Ishikawa (cell line): ENCODE measurements at regions not wholly inside any gene's neighbourhood (a gene's known extent, or its start where the extent isn't known, plus 50 kb on each side); places are given as distances from the start of the nearest gene placed in this dataset.

ENCODE experiments used
- CEBPB ChIP-seq: IDR thresholded peaks from 2 replicates; pipeline ENCODE4 v1.6.1; 2012
- CREB1 ChIP-seq: IDR thresholded peaks from 2 replicates; pipeline ENCODE4 v1.6.1; 2012; ENCODE audit warnings: low read depth
- EGR1 ChIP-seq: IDR thresholded peaks from 2 replicates; pipeline ENCODE4 v1.6.1; 2012
- EP300 ChIP-seq: IDR thresholded peaks from 2 replicates; pipeline ENCODE4 v1.6.1; 2012; ENCODE audit warnings: borderline replicate concordance
- FOXM1 ChIP-seq: IDR thresholded peaks from 2 replicates; pipeline ENCODE4 v1.6.1; 2012; ENCODE audit warnings: low read depth, borderline replicate concordance
- NFIC ChIP-seq: IDR thresholded peaks from 2 replicates; pipeline ENCODE4 v1.6.1; 2012
- RAD21 ChIP-seq: IDR thresholded peaks from 2 replicates; pipeline ENCODE4 v1.6.1; 2012; ENCODE audit warnings: low read depth
- TAF1 ChIP-seq: IDR thresholded peaks from 2 replicates; pipeline ENCODE4 v1.6.1; 2012; ENCODE audit warnings: low read depth, mild to moderate bottlenecking
- TCF12 ChIP-seq: IDR thresholded peaks from 2 replicates; pipeline ENCODE4 v1.6.1; 2012; ENCODE audit warnings: low read depth
- TEAD4 ChIP-seq: IDR thresholded peaks from 2 replicates; pipeline ENCODE4 v1.6.1; 2012
- YY1 ChIP-seq: IDR thresholded peaks from 2 replicates; pipeline ENCODE4 v1.6.1; 2012; ENCODE audit warnings: low read depth
- ZBTB7A ChIP-seq: IDR thresholded peaks from 2 replicates; pipeline ENCODE4 v1.6.1; 2012; ENCODE audit warnings: low read depth
- TF ChIP-seq, protein P1 (sequence below): IDR thresholded peaks from 2 replicates; pipeline ENCODE4 v1.6.1; 2012
- TF ChIP-seq, protein P2 (sequence below): IDR thresholded peaks from 2 replicates; pipeline ENCODE4 v1.6.1; 2012; ENCODE audit warnings: low read depth, mild to moderate bottlenecking
- TF ChIP-seq, protein P3 (sequence below): IDR thresholded peaks from 2 replicates; pipeline ENCODE4 v1.6.1; 2012

GRCh38 chr5:51230336-51230735 is 152.9 kb upstream of the ISL1 start:
- TF ChIP-seq FOXM1 (no peak), RAD21 (no peak), NFIC (no peak), TCF12 (no peak), EP300 (no peak), CEBPB (no peak), EGR1 (no peak), TEAD4 (no peak), ZBTB7A (no peak), CREB1 (no peak), TAF1 (no peak), YY1 (no peak)
- TF ChIP-seq, protein P1, sequence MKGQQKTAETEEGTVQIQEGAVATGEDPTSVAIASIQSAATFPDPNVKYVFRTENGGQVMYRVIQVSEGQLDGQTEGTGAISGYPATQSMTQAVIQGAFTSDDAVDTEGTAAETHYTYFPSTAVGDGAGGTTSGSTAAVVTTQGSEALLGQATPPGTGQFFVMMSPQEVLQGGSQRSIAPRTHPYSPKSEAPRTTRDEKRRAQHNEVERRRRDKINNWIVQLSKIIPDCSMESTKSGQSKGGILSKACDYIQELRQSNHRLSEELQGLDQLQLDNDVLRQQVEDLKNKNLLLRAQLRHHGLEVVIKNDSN: no peak
- TF ChIP-seq, protein P2, sequence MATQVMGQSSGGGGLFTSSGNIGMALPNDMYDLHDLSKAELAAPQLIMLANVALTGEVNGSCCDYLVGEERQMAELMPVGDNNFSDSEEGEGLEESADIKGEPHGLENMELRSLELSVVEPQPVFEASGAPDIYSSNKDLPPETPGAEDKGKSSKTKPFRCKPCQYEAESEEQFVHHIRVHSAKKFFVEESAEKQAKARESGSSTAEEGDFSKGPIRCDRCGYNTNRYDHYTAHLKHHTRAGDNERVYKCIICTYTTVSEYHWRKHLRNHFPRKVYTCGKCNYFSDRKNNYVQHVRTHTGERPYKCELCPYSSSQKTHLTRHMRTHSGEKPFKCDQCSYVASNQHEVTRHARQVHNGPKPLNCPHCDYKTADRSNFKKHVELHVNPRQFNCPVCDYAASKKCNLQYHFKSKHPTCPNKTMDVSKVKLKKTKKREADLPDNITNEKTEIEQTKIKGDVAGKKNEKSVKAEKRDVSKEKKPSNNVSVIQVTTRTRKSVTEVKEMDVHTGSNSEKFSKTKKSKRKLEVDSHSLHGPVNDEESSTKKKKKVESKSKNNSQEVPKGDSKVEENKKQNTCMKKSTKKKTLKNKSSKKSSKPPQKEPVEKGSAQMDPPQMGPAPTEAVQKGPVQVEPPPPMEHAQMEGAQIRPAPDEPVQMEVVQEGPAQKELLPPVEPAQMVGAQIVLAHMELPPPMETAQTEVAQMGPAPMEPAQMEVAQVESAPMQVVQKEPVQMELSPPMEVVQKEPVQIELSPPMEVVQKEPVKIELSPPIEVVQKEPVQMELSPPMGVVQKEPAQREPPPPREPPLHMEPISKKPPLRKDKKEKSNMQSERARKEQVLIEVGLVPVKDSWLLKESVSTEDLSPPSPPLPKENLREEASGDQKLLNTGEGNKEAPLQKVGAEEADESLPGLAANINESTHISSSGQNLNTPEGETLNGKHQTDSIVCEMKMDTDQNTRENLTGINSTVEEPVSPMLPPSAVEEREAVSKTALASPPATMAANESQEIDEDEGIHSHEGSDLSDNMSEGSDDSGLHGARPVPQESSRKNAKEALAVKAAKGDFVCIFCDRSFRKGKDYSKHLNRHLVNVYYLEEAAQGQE: no peak
- TF ChIP-seq, protein P3, sequence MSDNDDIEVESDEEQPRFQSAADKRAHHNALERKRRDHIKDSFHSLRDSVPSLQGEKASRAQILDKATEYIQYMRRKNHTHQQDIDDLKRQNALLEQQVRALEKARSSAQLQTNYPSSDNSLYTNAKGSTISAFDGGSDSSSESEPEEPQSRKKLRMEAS: no peak

GRCh38 chr5:51242456-51242855 is 140.8 kb upstream of the ISL1 start:
- no peak for TF ChIP-seq FOXM1
- no peak for TF ChIP-seq NFIC
- no peak for TF ChIP-seq EGR1
- no peak for TF ChIP-seq TEAD4
- no peak for TF ChIP-seq TAF1
- TF ChIP-seq ZBTB7A: no peak
- TF ChIP-seq CEBPB: no peak
- no peak for TF ChIP-seq EP300
- TF ChIP-seq YY1: no peak
- TF ChIP-seq TCF12: no peak
- TF ChIP-seq, protein P2: no peak

DNA sequence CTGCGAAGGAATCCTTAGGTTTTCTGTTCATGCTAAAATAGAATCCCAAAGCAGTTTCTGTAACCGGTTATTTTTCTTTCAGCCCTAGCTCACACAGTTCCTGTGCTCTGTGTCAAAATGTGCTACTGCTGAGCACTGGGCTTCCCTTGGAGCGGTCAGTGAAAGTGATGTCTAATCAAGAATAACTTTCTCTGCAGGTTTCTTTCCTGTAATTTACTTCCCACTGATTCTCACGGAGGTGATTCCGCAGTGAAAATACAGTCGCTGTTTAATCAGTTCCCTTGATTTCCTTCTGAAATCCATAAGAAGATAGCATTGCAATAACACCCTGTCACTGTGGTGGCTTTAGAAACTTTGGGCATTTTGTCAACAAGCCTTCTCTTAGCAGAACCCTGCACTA is 112.0 kb upstream of the ISL1 start:
- no peak for TF ChIP-seq EP300
- TF ChIP-seq CEBPB: no peak
- TF ChIP-seq, protein P3: no peak
- TF ChIP-seq, protein P2: no peak
- no peak for TF ChIP-seq ZBTB7A
- no peak for TF ChIP-seq TEAD4
- TF ChIP-seq CREB1: no peak
- TF ChIP-seq FOXM1: no peak
- no peak for TF ChIP-seq RAD21
- no peak for TF ChIP-seq EGR1
- TF ChIP-seq NFIC: no peak
- TF ChIP-seq, protein P1: no peak
- no peak for TF ChIP-seq TCF12
- no peak for TF ChIP-seq TAF1

- TF ChIP-seq TCF12 (peak; percentile 67), EP300 (peak; percentile 68; the same call in 1 of the 2 replicates), FOXM1 (0 out of 2 replicates have a peak, but pooled peaks have one; percentile 49), NFIC (peak; percentile 40; the same call in 1 of the 2 replicates), TAF1 (no peak), ZBTB7A (no peak), TEAD4 (peak; percentile 80), EGR1 (no peak), CEBPB (no peak), CREB1 (no peak), RAD21 (peak; percentile 2; the same call in 1 of the 2 replicates), YY1 (no peak)
- TF ChIP-seq, protein P3: peak; percentile 32
- TF ChIP-seq, protein P2: no peak
- TF ChIP-seq, protein P1: 0 out of 2 replicates have a peak, but pooled peaks have one; percentile 5
Observed at GRCh38 chr5:51273021-51273420, 110.2 kb upstream of the ISL1 start.
